H1 (cell line): ENCODE measurements at regions not wholly inside any gene's neighbourhood (a gene's known extent, or its start where the extent isn't known, plus 50 kb on each side); places are given as distances from the start of the nearest gene placed in this dataset.

Source experiments
- CTCF ChIA-PET: fragments of 300-600 bp; sonication (Branson Sonifier 250); formaldehyde crosslinking; loops from one replicate; lab custom pipeline; 2021; ENCODE audit not compliant: partially characterized antibody; lab: Charles Lee
- POLR2A ChIA-PET: fragments of 300-600 bp; sonication (Branson Sonifier 250); formaldehyde crosslinking; loops from one replicate; lab custom pipeline; 2021; ENCODE audit warnings: inconsistent platforms; ENCODE audit not compliant: partially characterized antibody; lab: Charles Lee
- DNase-seq, 2 experiments: peaks; one replicate each; pipeline versions ENCODE4 v3.0.0 to v3.0.0-alpha.2; 2010 to 2022; ENCODE audit warnings: low spot score in 2 of 2, low read depth in 1 of 2, mixed read lengths in 1 of 2
- FAIRE-seq: peaks from 2 replicates; lab custom pipeline; 2011; peaks lifted over from hg19 to GRCh38; lab: Jason Lieb, UNC
- H2AFZ ChIP-seq: 2 replicates; pipeline ENCODE4 v1.8.1; 2012; ENCODE audit warnings: low read length, inconsistent platforms
- H2AK5ac ChIP-seq: 2 replicates; pipeline ENCODE4 v1.6.1; 2013; ENCODE audit warnings: low read depth, low read length
- H2BK120ac ChIP-seq: replicated peaks from 2 replicates; pipeline ENCODE3; 2013; ENCODE audit warnings: low read depth, low read length, inconsistent platforms
- H2BK12ac ChIP-seq: 2 replicates; pipeline ENCODE4 v1.6.1; 2013; ENCODE audit warnings: low read depth, low read length
- H2BK15ac ChIP-seq: 2 replicates; pipeline ENCODE4 v1.6.1; 2013; ENCODE audit warnings: low read length
- H2BK20ac ChIP-seq: 2 replicates; pipeline ENCODE4 v1.6.1; 2013; ENCODE audit warnings: low read length
- H2BK5ac ChIP-seq: 2 replicates; pipeline ENCODE4 v1.6.1; 2013; ENCODE audit warnings: low read depth, low read length
- H3K14ac ChIP-seq: 2 replicates; pipeline ENCODE4 v1.6.1; 2013; ENCODE audit warnings: inconsistent platforms; ENCODE audit not compliant: insufficient read length
- H3K18ac ChIP-seq: 2 replicates; pipeline ENCODE4 v1.6.1; 2013; ENCODE audit warnings: low read length; ENCODE audit errors: extremely low read depth
- H3K23ac ChIP-seq: 2 replicates; pipeline ENCODE4 v1.6.1; 2013; ENCODE audit warnings: inconsistent platforms; ENCODE audit not compliant: insufficient read length
- H3K23me2 ChIP-seq: 2 replicates; pipeline ENCODE4 v1.6.1; 2013; ENCODE audit warnings: low read depth, low read length
- H3K27ac ChIP-seq: 2 replicates; pipeline ENCODE4 v1.6.1; 2011; ENCODE audit warnings: low read depth, low read length, inconsistent platforms
- H3K27me3 ChIP-seq, 4 experiments: replicated peaks in 1 of 4; 1 replicate in 1 of 4; 2 replicates in 3 of 4; pipeline versions ENCODE4 v1.6.1 to v1.8.1; 2011 to 2013; ENCODE audit warnings: low read length in 3 of 4, mild to moderate bottlenecking in 3 of 4, inconsistent platforms in 2 of 4, mixed read lengths in 2 of 4, moderate library complexity in 1 of 4; ENCODE audit not compliant: control insufficient read depth in 3 of 4, insufficient read depth in 3 of 4; ENCODE audit errors: extremely low read depth in 1 of 4
- H3K36me3 ChIP-seq, 4 experiments: 2 replicates each; pipeline versions ENCODE4 v1.6.1 to v1.8.1; 2011 to 2013; ENCODE audit warnings: mild to moderate bottlenecking in 4 of 4, low read length in 3 of 4, moderate library complexity in 2 of 4, control low read depth in 1 of 4, inconsistent platforms in 1 of 4; ENCODE audit not compliant: insufficient read depth in 4 of 4, control insufficient read depth in 2 of 4
- H3K4ac ChIP-seq: replicated peaks from 2 replicates; pipeline ENCODE3; 2013; ENCODE audit warnings: low read length, low read depth, mixed read lengths, inconsistent platforms; ENCODE audit not compliant: insufficient read length
- H3K4me1 ChIP-seq, 4 experiments: replicated peaks in 1 of 4; 1 replicate in 1 of 4; 2 replicates in 3 of 4; pipeline versions ENCODE4 v1.6.1 to v1.8.1; 2011 to 2013; ENCODE audit warnings: low read length in 3 of 4, inconsistent platforms in 2 of 4, mixed read lengths in 1 of 4; ENCODE audit not compliant: insufficient read depth in 4 of 4, control insufficient read depth in 3 of 4
- H3K4me2 ChIP-seq, 2 experiments: 2 replicates each; pipeline versions ENCODE4 v1.6.1 to v1.8.1; 2011 to 2013; ENCODE audit warnings: low read depth in 2 of 2, low read length in 2 of 2, control low read depth in 1 of 2, inconsistent platforms in 1 of 2, mild to moderate bottlenecking in 1 of 2; ENCODE audit not compliant: insufficient read depth in 1 of 2
- H3K4me3 ChIP-seq, 4 experiments: fragments of 200-600, 300-600 bp in 1 of 4; sonication (generic), shearing (Covaris generic), sonication (Bioruptor Twin) in 1 of 4; 2 replicates each; pipeline versions ENCODE4 v1.5.1 to v1.8.1; 2011 to 2016; ENCODE audit warnings: low read length in 4 of 4, low read depth in 3 of 4, control low read depth in 2 of 4, inconsistent platforms in 2 of 4, mild to moderate bottlenecking in 2 of 4, mixed read lengths in 1 of 4, moderate library complexity in 1 of 4; ENCODE audit not compliant: insufficient read depth in 2 of 4; ENCODE audit errors: extremely low read depth in 1 of 4
- H3K56ac ChIP-seq: replicated peaks from 2 replicates; pipeline ENCODE3; 2013; ENCODE audit warnings: low read depth, mild to moderate bottlenecking, mixed read lengths, low read length, inconsistent platforms; ENCODE audit not compliant: insufficient read length
- H3K79me1 ChIP-seq: 2 replicates; pipeline ENCODE4 v1.6.1; 2013; ENCODE audit warnings: low read depth, low read length, control low read depth
- H3K79me2 ChIP-seq, 2 experiments: 2 replicates each; pipeline versions ENCODE4 v1.6.1 to v1.8.1; 2012 to 2013; ENCODE audit warnings: low read length in 2 of 2, mild to moderate bottlenecking in 2 of 2, inconsistent platforms in 1 of 2; ENCODE audit not compliant: insufficient read depth in 2 of 2, control insufficient read depth in 1 of 2
- H3K9ac ChIP-seq, 4 experiments: replicated peaks in 1 of 4; 1 replicate in 1 of 4; 2 replicates in 3 of 4; pipeline versions ENCODE4 v1.6.1 to v1.8.1; 2011 to 2013; ENCODE audit warnings: low read depth in 3 of 4, low read length in 3 of 4, control low read depth in 2 of 4, mild to moderate bottlenecking in 2 of 4, moderate library complexity in 2 of 4, inconsistent platforms in 1 of 4; ENCODE audit errors: extremely low read depth in 1 of 4
- H3K9me3 ChIP-seq, 2 experiments: 2 replicates each; pipeline versions ENCODE4 v1.6.1 to v1.8.1; 2012 to 2013; ENCODE audit warnings: mild to moderate bottlenecking in 2 of 2, moderate library complexity in 2 of 2, control low read depth in 1 of 2, inconsistent platforms in 1 of 2, low read depth in 1 of 2, low read length in 1 of 2, mixed read lengths in 1 of 2; ENCODE audit not compliant: insufficient read depth in 2 of 2
- H4K20me1 ChIP-seq, 2 experiments: replicated peaks in 1 of 2; 2 replicates each; pipeline versions ENCODE3 to v1.8.1; 2011 to 2013; ENCODE audit warnings: inconsistent platforms in 2 of 2, low read length in 2 of 2, mild to moderate bottlenecking in 1 of 2; ENCODE audit not compliant: insufficient read depth in 2 of 2, control insufficient read depth in 1 of 2
- H4K5ac ChIP-seq: 2 replicates; pipeline ENCODE4 v1.6.1; 2013; ENCODE audit warnings: low read length, low read depth, mixed read lengths, inconsistent platforms; ENCODE audit not compliant: insufficient read length
- H4K8ac ChIP-seq: 2 replicates; pipeline ENCODE4 v1.8.0; 2013; ENCODE audit warnings: mild to moderate bottlenecking, moderate library complexity, low read length, inconsistent platforms; ENCODE audit not compliant: insufficient read depth; ENCODE audit errors: extremely low read depth
- H4K91ac ChIP-seq: replicated peaks from 2 replicates; pipeline ENCODE3; 2013; ENCODE audit warnings: low read length, mixed read lengths, inconsistent platforms; ENCODE audit not compliant: insufficient read length
- ATF3 ChIP-seq: IDR thresholded peaks from 2 replicates; pipeline ENCODE4 v1.6.1; 2011; ENCODE audit warnings: low read depth, mild to moderate bottlenecking, low read length; ENCODE audit not compliant: insufficient read depth
- CHD1 ChIP-seq: IDR thresholded peaks from 2 replicates; pipeline ENCODE4 v1.6.1; 2012; ENCODE audit warnings: low read depth, low read length, improper control_type of control experiment
- EGR1 ChIP-seq: IDR thresholded peaks from 2 replicates; pipeline ENCODE4 v1.6.1; 2011; ENCODE audit warnings: low read depth, low read length, borderline replicate concordance
- GTF2F1 ChIP-seq: IDR thresholded peaks from 2 replicates; pipeline ENCODE4 v1.6.1; 2012; ENCODE audit warnings: low read depth, low read length, improper control_type of control experiment, borderline replicate concordance
- KDM5A ChIP-seq: fragments of 200-600 bp; IDR thresholded peaks from 2 replicates; pipeline ENCODE4 v1.7.1; 2012; ENCODE audit warnings: mild to moderate bottlenecking, low read length, inconsistent platforms, mixed read lengths
- MAX ChIP-seq: IDR thresholded peaks from 2 replicates; pipeline ENCODE4 v1.6.1; 2012; ENCODE audit warnings: inconsistent platforms
- NANOG ChIP-seq: IDR thresholded peaks from 2 replicates; pipeline ENCODE4 v1.6.1; 2011; ENCODE audit warnings: low read length, low read depth, mild to moderate bottlenecking, inconsistent platforms; ENCODE audit not compliant: insufficient read depth, poor library complexity, severe bottlenecking
- TAF7 ChIP-seq: optimal IDR thresholded peaks from 2 replicates; pipeline ENCODE3; 2011; ENCODE audit warnings: low read depth, mild to moderate bottlenecking, inconsistent platforms, low read length, moderate library complexity, borderline replicate concordance
- TEAD4 ChIP-seq: IDR thresholded peaks from 2 replicates; pipeline ENCODE4 v1.6.1; 2012; ENCODE audit warnings: low read depth, low read length, inconsistent platforms, mixed read lengths
- USF2 ChIP-seq: IDR thresholded peaks from 2 replicates; pipeline ENCODE4 v1.6.1; 2011; ENCODE audit warnings: low read length, improper control_type of control experiment

GRCh38 chr9:24912767-24913166 lies 367.1 kb upstream of the IZUMO3 start:
- ChIA-PET POLR2A (no interaction called here), CTCF (no interaction called here)
- H3K4ac ChIP-seq: no peak overlapping the region
- no peaks in the 10 kb centered on the region for H4K20me1 ChIP-seq
- H2AFZ ChIP-seq: no peak overlapping the region
- no peak overlapping the region for H3K56ac ChIP-seq
- no peaks in the 10 kb centered on the region for H3K23me2 ChIP-seq
- FAIRE-seq: no peak
- no peak overlapping the region for H2BK120ac ChIP-seq
- peaks cover 0 to 4% (median 0%) of the 10 kb centered on the region in 4 experiments; a peak in 2 of 7 replicates for H3K4me1 ChIP-seq
- no peak overlapping the region for H3K14ac ChIP-seq
- H3K9ac ChIP-seq: no peak overlapping the region
- H2BK15ac ChIP-seq: no peak overlapping the region
- no peak overlapping the region for H2BK20ac ChIP-seq
- H3K4me2 ChIP-seq: no peak overlapping the region
- no peak overlapping the region for H3K27ac ChIP-seq
- H3K79me2 ChIP-seq: no peaks in the 10 kb centered on the region
- H3K23ac ChIP-seq: no peak overlapping the region
- no peaks in the 10 kb centered on the region for H3K27me3 ChIP-seq
- H3K36me3 ChIP-seq: no peaks in the 10 kb centered on the region
- H2BK5ac ChIP-seq: no peak overlapping the region
- H3K18ac ChIP-seq: no peak overlapping the region
- no peak overlapping the region for H3K4me3 ChIP-seq
- no peak overlapping the region for H4K8ac ChIP-seq
- H2BK12ac ChIP-seq: no peak overlapping the region
- no peaks in the 10 kb centered on the region for H3K9me3 ChIP-seq
- H2AK5ac ChIP-seq: no peak overlapping the region
- no peak for TF ChIP-seq MAX
- no peak for TF ChIP-seq TAF7
- TF ChIP-seq EGR1: no peak
- no peak for TF ChIP-seq GTF2F1
- TF ChIP-seq USF2: no peak
- no peak for TF ChIP-seq KDM5A
- TF ChIP-seq NANOG: no peak
- TF ChIP-seq TEAD4: no peak
- no peak for TF ChIP-seq ATF3
- TF ChIP-seq CHD1: no peak
- TF ChIP-seq, all 59 proteins: peak for 0
- H3K79me1 ChIP-seq: no peaks in the 10 kb centered on the region
- H4K91ac ChIP-seq: no peak overlapping the region
- no peak for DNase-seq
- H4K5ac ChIP-seq: no peak overlapping the region
